Stimulated activated CD4-positive, alpha-beta T cell treated with anti-CD3 and anti-CD28 coated beads, Interleukin-1b, Interleukin-23, amount 100 ng/mL, for 4 hours (primary cell): ENCODE measurements at regions not wholly inside any gene's neighbourhood (a gene's known extent, or its start where the extent isn't known, plus 50 kb on each side); places are given as distances from the start of the nearest gene placed in this dataset.

ENCODE experiments used
- DNase-seq, 2 donors: peaks; one replicate each; pipeline ENCODE4 v3.0.0-alpha.2; 2020; ENCODE audit warnings: low read depth in 2 of 2

GRCh38 chr5:74380193-74380592 is 260.3 kb downstream of the ENC1 start:
- no peak for DNase-seq

DNA sequence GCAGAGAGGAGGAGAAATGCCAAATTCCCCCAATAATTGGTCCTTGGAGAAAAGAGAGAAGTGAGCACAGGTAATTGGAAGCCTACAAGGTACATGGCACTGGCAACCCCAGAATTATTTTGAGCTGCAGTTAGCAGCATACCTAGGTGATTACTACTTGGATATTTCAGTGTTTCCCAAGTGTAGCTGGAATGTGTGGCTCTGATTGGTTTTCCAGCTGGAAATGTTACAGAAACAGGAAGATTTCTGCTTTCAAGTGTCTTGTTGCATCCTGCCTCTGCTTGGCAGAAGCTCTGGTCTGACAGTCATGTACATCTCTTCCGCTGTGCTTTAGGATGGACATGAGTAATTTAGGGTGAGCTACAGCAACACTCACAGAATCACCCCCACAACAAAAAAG is 262.1 kb downstream of the ENC1 start:
- no peak for DNase-seq

GRCh38 chr5:74376187-74376586 is 264.3 kb downstream of the ENC1 start:
- DNase-seq, result no peak

DNA sequence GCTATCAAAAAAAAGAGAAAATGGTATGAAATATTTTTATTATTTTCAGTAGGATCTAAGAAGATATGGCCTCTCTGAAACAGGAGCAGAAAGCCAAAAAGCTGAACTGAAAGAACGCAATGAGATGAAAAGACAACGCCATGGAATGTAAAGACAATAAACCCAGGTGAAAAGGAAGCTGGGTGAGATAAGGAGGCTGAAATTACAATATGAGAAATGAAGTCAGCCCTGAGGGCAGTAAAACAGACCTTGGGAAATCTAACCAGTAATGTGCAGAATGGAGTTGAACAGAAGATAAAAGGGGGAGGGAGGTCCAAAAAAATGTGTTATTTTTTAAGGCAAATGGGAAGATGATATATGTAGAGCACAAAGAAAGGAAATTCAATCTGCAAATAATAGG is 265.3 kb downstream of the ENC1 start:
- no peak for DNase-seq

GRCh38 chr5:74374656-74375055 is 265.9 kb downstream of the ENC1 start:
- no peak for DNase-seq

DNA sequence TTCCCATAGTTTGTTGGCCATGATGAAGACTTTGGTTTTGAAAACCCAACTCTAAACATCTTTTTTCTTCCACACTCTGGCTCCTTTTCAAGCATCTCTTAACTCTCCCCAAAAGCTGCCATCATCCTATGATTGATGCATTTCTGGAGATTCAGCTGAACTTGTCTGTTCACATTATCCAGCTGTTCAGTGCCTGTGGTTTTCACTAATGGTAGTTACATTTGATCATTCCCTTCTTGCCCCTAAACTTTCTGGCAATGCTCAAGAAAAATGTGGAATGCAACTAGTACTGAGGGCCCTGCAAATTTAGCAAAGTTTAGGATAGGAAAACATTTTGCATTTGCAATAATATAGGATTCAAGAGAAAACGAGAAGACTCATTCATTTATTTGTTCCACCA is 267.5 kb downstream of the ENC1 start:
- DNase-seq, result no peak

- no peak for DNase-seq
Measured at GRCh38 chr5:74372502-74373064, 267.9 kb downstream of the ENC1 start.

- DNase-seq, result no peak
Measured at GRCh38 chr5:74372051-74372450, 268.5 kb downstream of the ENC1 start.

DNA sequence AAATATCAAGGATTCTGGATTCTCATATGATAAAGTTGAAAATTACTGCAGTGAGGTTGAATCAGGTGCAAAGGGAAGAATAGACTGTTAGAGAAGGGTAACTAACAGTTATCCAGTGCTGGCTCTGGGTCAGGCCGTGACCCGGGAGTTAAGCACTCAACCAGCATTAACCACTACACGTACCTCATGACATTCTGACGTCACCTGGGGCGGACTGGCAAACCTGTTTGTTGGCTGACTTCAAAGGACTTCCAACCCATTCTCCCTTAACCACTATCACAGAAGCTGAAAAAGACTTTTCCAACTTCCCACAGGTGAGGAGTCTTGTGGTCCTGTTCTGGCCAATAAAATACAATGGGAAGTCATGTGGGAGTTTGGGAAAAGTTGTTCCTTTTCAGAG is 268.9 kb downstream of the ENC1 start:
- DNase-seq, result no peak

DNA sequence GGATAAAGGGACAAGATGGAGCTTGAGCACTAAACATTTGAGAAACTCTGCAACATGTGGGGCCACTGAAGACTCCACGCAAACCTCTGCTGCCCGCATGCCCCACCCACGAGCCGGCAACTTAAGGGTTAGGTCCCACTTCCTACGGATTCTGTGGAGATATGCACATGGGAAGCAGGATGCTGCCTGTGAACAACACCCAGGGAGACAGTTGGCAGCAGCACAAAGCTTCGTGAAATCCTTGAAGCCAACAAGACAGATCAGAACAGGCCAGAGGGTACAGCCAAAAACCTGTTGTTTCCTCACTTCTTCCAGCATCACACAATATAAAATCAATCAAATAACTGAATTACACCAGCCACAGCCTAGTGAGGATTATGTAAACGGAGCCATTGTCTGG is 270.4 kb downstream of the ENC1 start:
- no peak for DNase-seq

DNA sequence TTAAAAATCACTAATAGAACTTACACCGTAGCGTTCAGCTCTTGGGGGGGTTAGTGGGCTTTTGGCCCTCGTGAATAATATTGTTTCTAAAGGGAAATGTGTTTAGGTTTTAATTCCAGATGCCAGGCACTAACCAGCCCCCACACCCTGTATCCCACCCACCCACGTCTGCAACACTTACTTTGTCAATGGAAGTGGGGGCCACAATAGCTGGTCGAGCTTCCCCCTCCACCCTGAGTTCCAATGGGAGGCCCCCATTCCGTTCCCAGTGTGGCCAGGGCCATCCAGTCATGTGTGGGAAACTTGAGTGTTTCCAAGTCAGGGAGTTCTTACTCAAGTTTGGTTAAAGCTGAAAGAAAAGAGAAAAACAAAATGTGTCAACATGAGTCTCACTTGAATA is 271.4 kb downstream of the ENC1 start:
- DNase-seq, result no peak

- no peak for DNase-seq
Measured at GRCh38 chr5:74367934-74368333, 272.6 kb downstream of the ENC1 start.

- no peak for DNase-seq
Measured at GRCh38 chr5:74367241-74367733, 273.2 kb downstream of the ENC1 start.

DNA sequence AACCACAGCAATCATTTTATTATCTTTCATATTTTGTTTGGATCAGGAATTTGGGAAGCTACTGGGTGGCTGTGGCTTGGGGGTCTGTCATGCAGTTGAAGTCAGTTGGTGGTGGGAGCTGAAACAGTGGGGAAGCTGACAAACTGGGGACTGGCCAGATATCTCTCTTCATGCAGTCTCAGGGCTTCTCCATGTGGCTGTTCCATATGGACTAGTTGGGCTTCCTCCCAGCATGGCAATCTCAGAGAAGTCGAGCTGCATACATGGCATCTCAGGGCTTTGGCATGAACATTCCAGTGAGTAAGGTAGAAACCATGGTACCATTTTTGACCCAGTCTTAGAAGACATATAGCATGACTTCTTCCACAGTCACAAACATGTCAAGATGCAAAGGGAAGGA is 274.8 kb downstream of the ENC1 start:
- DNase-seq, result no peak

DNA sequence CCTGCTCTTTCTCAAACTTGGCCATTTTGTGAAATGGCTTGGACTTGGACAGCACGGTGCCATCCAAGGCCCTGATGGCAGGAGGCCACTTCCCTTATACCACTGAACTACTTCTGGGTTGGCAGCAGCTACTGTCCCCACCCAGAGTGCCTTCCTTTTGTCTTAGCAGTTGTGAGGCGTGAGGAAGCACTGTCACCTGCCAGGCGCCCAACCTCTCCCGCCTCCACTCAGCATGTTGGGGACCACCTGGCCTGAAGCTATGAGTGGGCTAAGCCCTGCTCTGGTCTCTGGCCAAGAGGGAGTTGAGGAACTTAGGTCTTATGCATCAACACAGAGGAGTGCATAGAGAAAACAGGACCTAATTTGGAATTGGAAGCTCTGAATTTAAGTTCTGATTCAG is 276.0 kb downstream of the ENC1 start:
- no peak for DNase-seq

DNA sequence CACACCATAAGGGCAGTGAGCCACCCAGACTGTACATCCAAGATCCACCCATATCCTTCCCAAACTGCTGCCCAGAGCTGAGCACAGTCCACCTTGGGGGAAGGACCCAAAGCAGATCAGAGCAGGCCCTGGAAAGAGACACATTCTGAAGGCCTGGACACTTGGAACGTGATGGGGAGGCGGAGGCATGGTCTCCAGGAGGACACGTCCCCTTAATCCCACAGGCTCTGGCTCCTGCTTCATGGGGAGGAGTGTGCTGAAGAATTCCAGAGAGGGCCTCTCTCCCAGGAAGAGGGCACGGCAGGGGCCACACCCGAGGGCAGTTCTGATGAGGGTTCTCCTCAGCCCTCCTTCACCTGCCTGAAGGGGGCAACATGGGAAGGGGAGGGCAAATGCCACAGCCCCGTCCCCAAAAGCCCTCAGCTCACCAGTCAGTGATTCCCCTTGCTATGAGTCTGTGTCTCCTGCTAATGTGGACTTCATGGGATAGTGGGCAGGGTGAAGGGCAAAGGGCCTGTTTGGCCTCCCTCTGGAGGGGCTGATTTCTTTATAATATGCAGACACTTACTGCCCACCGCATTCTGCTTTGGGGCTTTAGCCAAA is 276.8 kb downstream of the ENC1 start:
- no peak for DNase-seq

DNA sequence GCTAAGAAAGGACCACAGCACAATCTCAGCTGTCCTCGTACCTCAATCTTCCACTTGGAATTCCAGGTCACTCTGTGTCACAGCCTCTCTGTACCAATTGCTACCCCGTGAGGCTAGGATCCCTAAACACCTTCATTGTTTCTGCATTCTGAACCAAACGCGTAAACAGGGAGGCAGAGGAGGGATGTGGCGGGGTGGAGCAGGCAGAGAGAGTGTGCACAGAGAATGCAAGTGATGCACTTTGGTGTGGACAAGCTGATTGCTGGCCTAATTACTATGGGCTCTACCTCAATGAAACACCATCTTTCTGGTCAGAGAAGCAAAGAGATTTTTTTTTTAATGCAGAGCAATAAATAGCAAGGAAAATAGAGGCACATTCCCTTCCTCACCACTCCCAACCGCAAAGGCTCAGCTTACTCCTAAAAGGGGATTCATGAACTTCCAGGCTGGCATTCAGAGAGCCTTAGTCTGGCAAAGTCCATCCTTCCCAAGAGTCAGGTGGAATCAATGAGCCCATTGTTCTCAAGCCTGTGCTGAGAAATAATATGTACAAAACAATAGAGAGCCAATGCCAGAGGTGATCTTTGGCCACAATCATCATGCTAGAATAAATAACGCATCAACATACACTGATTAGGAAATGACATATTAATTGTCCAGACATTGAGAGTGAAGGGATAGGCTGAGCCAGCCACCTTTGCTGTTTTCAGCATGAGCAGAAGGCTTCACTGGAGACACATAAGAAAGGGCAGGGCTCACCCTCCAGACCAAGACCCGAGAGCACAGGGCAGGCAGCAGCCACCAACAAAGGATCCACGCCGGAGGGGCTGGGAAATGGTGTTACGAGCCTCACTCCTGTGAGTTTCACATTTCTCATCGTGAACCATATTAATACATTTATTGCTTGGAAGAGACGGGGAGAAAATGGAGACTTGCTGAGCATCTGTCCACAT is 278.8 kb downstream of the ENC1 start:
- DNase-seq, result no peak

DNA sequence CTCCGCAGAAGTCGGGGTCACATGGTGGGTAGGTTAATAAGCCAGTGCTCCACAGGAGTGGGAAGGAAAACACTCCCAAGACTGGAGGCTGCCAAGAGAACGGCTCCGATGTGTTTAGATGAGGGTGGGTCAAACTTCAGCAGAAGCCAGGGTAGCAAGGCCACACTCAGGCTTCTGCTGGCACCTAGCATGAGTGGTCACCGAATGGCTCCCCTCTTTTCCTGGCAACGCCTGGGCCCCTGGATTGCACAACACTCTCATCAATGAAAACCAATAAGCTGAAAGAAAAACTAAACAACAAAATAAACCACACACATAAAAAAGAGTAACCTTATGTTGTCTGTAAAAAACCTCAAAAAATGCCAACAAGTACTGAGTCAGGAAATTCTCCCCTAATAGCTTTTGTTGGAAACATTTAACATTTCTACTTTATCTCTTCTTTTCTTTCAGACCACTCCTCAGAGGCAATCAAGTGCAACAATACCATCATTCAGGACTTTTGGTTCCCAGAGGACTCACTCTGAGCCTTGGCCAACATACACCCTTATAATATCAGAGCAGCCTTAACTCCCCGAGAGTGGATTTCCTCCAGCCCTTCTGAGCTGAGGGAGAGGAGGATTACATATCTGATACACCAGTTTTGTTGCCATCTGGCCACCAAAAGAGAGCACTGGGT is 279.9 kb downstream of the ENC1 start:
- DNase-seq, result no peak

DNA sequence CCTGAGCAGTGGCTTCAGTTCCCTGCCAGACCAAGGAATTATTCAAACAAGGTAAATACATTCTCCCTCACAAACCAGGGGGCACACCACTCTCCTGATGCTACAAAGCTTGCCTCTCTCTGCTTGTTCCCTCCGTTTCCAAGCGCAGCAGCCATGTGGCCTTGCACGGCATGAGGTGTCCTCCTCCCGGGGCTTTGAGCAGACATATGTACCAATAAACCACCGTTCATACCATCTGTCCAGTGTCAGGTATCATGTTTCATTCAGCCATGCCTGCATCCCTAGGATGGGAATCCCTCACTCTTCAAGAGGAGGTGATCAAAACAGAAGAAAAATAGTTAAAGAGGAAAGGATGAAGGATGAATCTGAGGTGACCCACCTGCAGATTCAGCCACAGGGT is 282.7 kb downstream of the ENC1 start:
- no peak for DNase-seq

- DNase-seq, result no peak
Measured at GRCh38 chr5:74356009-74356695, 284.4 kb downstream of the ENC1 start.

- no peak for DNase-seq
Measured at GRCh38 chr5:74355041-74355824, 285.3 kb downstream of the ENC1 start.
